IMR-90 (cell line): ENCODE measurements at regions not wholly inside any gene's neighbourhood (a gene's known extent, or its start where the extent isn't known, plus 50 kb on each side); places are given as distances from the start of the nearest gene placed in this dataset.
A peak's percentile ranks its signal among the peaks of the same experiment; 100 is the strongest.

Experiments
- ATAC-seq: fragments of 200-7000 bp; cut with Tn5 transposase; 2 replicates; pipeline ENCODE4 v1.9.1; 2020; ENCODE audit warnings: low read depth, mild to moderate bottlenecking, moderate library complexity
- BruUV-seq: library from RNA; stranded (reverse); fragments of 400-500 nt; replicated peaks from 2 replicates; lab custom pipeline; 2021; lab: Mats Ljungman, UMichigan
- CTCF ChIA-PET: fragments of 300-600 bp; formaldehyde crosslinking; extraction: SDS; loops from one replicate; lab custom pipeline; 2021; ENCODE audit warnings: antibody characterized with exemption; lab: Yijun Ruan, JAX
- POLR2A ChIA-PET: fragments of 300-600 bp; sonication (Branson Sonifier 250); formaldehyde crosslinking; loops from one replicate; lab custom pipeline; 2022; ENCODE audit warnings: antibody characterized with exemption; ENCODE audit not compliant: unreplicated experiment; lab: Charles Lee
- DNase-seq: peaks from one replicate; pipeline ENCODE4 v3.0.0; 2013
- H2AFZ ChIP-seq: replicated peaks from 2 replicates; pipeline ENCODE3; 2013; ENCODE audit warnings: low read length, mild to moderate bottlenecking; ENCODE audit not compliant: poor library complexity
- H2AK5ac ChIP-seq: 2 replicates; pipeline ENCODE4 v1.6.1; 2013; ENCODE audit warnings: low read depth, low read length, inconsistent platforms
- H2AK9ac ChIP-seq: replicated peaks from 2 replicates; pipeline ENCODE3; 2013; ENCODE audit warnings: mild to moderate bottlenecking, low read depth, low read length, moderate library complexity; ENCODE audit not compliant: poor library complexity
- H2BK120ac ChIP-seq: 2 replicates; pipeline ENCODE4 v1.6.1; 2013; ENCODE audit warnings: low read depth, low read length, inconsistent platforms
- H2BK15ac ChIP-seq: 3 replicates; pipeline ENCODE4 v1.6.1; 2013; ENCODE audit warnings: low read depth, low read length, inconsistent platforms
- H2BK20ac ChIP-seq: 2 replicates; pipeline ENCODE4 v1.6.1; 2013; ENCODE audit warnings: low read depth, mild to moderate bottlenecking, inconsistent platforms, low read length, moderate library complexity
- H2BK5ac ChIP-seq: 2 replicates; pipeline ENCODE4 v1.6.1; 2013; ENCODE audit warnings: mild to moderate bottlenecking, low read depth, low read length, inconsistent platforms; ENCODE audit not compliant: poor library complexity, severe bottlenecking
- H3K14ac ChIP-seq: replicated peaks from 2 replicates; pipeline ENCODE4 v1.6.1; 2013; ENCODE audit warnings: low read depth, low read length, inconsistent platforms
- H3K18ac ChIP-seq: 2 replicates; pipeline ENCODE4 v1.6.1; 2013; ENCODE audit warnings: low read depth, low read length, control low read depth
- H3K23ac ChIP-seq: 2 replicates; pipeline ENCODE4 v1.6.1; 2013; ENCODE audit warnings: low read depth, low read length, inconsistent platforms
- H3K27ac ChIP-seq: 2 replicates; pipeline ENCODE4 v1.5.1; 2013; ENCODE audit warnings: mild to moderate bottlenecking, control low read depth, low read length; ENCODE audit not compliant: insufficient read depth
- H3K27me3 ChIP-seq: 2 replicates; pipeline ENCODE4 v1.6.1; 2013; ENCODE audit warnings: low read length; ENCODE audit not compliant: control insufficient read depth, insufficient read depth
- H3K36me3 ChIP-seq: 2 replicates; pipeline ENCODE4 v1.6.1; 2013; ENCODE audit warnings: low read length, mixed read lengths; ENCODE audit not compliant: control insufficient read depth, insufficient read depth
- H3K4ac ChIP-seq: 2 replicates; pipeline ENCODE4 v1.6.1; 2013; ENCODE audit warnings: low read depth, low read length, inconsistent platforms
- H3K4me1 ChIP-seq: 2 replicates; pipeline ENCODE4 v1.6.1; 2013; ENCODE audit warnings: low read length, mixed read lengths; ENCODE audit not compliant: control insufficient read depth, insufficient read depth
- H3K4me2 ChIP-seq: 2 replicates; pipeline ENCODE4 v1.6.1; 2013; ENCODE audit warnings: low read depth, mild to moderate bottlenecking, control low read depth, low read length, moderate library complexity
- H3K4me3 ChIP-seq: 2 replicates; pipeline ENCODE4 v1.5.1; 2013; ENCODE audit warnings: low read depth, mild to moderate bottlenecking, control low read depth, low read length, moderate library complexity; ENCODE audit not compliant: insufficient read depth
- H3K56ac ChIP-seq: 2 replicates; pipeline ENCODE4 v1.6.1; 2013; ENCODE audit warnings: low read length, inconsistent platforms; ENCODE audit not compliant: insufficient read depth; ENCODE audit errors: extremely low read depth
- H3K79me1 ChIP-seq, 2 experiments: 2 replicates each; pipeline ENCODE4 v1.6.1; 2013; ENCODE audit warnings: low read length in 2 of 2, inconsistent platforms in 1 of 2, low read depth in 1 of 2
- H3K9ac ChIP-seq: 2 replicates; pipeline ENCODE4 v1.6.1; 2013; ENCODE audit warnings: low read depth, low read length, control low read depth
- H3K9me1 ChIP-seq: 2 replicates; pipeline ENCODE4 v1.6.1; 2013; ENCODE audit warnings: low read length, inconsistent platforms; ENCODE audit not compliant: insufficient read depth
- H3K9me3 ChIP-seq: 2 replicates; pipeline ENCODE4 v1.6.1; 2013; ENCODE audit warnings: low read length; ENCODE audit not compliant: control insufficient read depth, insufficient read depth
- H4K20me1 ChIP-seq: 2 replicates; pipeline ENCODE4 v1.6.1; 2013; ENCODE audit warnings: low read length, inconsistent platforms; ENCODE audit not compliant: insufficient read depth
- H4K5ac ChIP-seq: 2 replicates; pipeline ENCODE4 v1.6.1; 2013; ENCODE audit warnings: mild to moderate bottlenecking, low read depth, low read length, control low read depth
- H4K8ac ChIP-seq, 2 experiments: 2 replicates each; pipeline ENCODE4 v1.6.1; 2013; ENCODE audit warnings: low read depth in 2 of 2, low read length in 2 of 2, control low read depth in 1 of 2, inconsistent platforms in 1 of 2
- H4K91ac ChIP-seq: 2 replicates; pipeline ENCODE4 v1.6.1; 2013; ENCODE audit warnings: low read depth, low read length, inconsistent platforms; ENCODE audit not compliant: insufficient read depth
- CEBPB ChIP-seq: IDR thresholded peaks from 2 replicates; pipeline ENCODE4 v1.6.1; 2012; ENCODE audit warnings: low read depth, low read length, improper control_type of control experiment
- CHD1 ChIP-seq: IDR thresholded peaks from 2 replicates; pipeline ENCODE4 v1.6.1; 2012; ENCODE audit warnings: low read depth, low read length, improper control_type of control experiment
- CTCF ChIP-seq: conservative IDR thresholded peaks from 2 replicates; pipeline ENCODE4 v1.5.1; 2012; ENCODE audit warnings: mild to moderate bottlenecking, low read depth, low read length, improper control_type of control experiment
- MAFK ChIP-seq: IDR thresholded peaks from 2 replicates; pipeline ENCODE4 v1.6.1; 2012; ENCODE audit warnings: low read depth, low read length, improper control_type of control experiment
- MAZ ChIP-seq: IDR thresholded peaks from 2 replicates; pipeline ENCODE4 v1.6.1; 2012; ENCODE audit warnings: low read depth, mild to moderate bottlenecking, low read length, improper control_type of control experiment, moderate library complexity, borderline replicate concordance
- NFE2L2 ChIP-seq: fragments of 150-350 bp; IDR thresholded peaks from 2 replicates; pipeline ENCODE4 v1.6.1; 2016; ENCODE audit warnings: low read depth, mild to moderate bottlenecking, low read length
- POLR2A ChIP-seq: IDR thresholded peaks from 2 replicates; pipeline ENCODE4 v1.6.1; 2012; ENCODE audit warnings: mild to moderate bottlenecking, low read depth, low read length
- SMC3 ChIP-seq: fragments of 150-350 bp; IDR thresholded peaks from 2 replicates; pipeline ENCODE4 v1.6.1; 2016; ENCODE audit warnings: low read depth, mild to moderate bottlenecking, antibody characterized with exemption, low read length, moderate library complexity
- WGBS, 2 experiments: methylation state at CpG; one replicate each; pipeline versions ENCODE4 v1.1.5 to v1.1.7; 2013; ENCODE audit warnings: missing lambda C conversion rate in 2 of 2; ENCODE audit not compliant: insufficient read length in 1 of 2; ENCODE audit errors: extremely low coverage in 2 of 2; 5-methylcytosine and 5-hydroxymethylcytosine counted together
- dilution Hi-C: fragments of 300-500 bp; cut with HindIII; formaldehyde crosslinking; loops from one replicate; pipeline ENCODE4 v1.14.3; 2018; ENCODE audit warnings: low sequenced_read_pairs; ENCODE audit not compliant: unreplicated experiment
- in situ Hi-C: fragments of 300-500 bp; cut with MboI; formaldehyde crosslinking; loops from 3 replicates; pipeline ENCODE4 v1.14.3; 2019; ENCODE audit warnings: low sequenced_read_pairs, inconsistent platforms, mixed read lengths
- intact Hi-C: fragments of 100-400 bp; cut with micrococcal nuclease; formaldehyde crosslinking; loops from 2 replicates; pipeline ENCODE4 v1.10.0; 2022

GRCh38 chr10:57983281-57983791 lies 284.4 kb downstream of the IPMK start:
- Histone ChIP-seq H4K5ac (no peak overlapping the region), H2AK9ac (no peak overlapping the region), H3K14ac (no peak overlapping the region), H4K91ac (no peak overlapping the region), H3K9me3 (no peaks in the 10 kb centered on the region), H3K23ac (no peak overlapping the region), H3K36me3 (no peaks in the 10 kb centered on the region), H3K18ac (no peak overlapping the region), H3K56ac (0 out of 2 replicates have a peak overlapping the region, but pooled peaks have one; percentile 4), H3K9me1 (no peaks in the 10 kb centered on the region), H2BK120ac (no peak overlapping the region), H3K27me3 (no peaks in the 10 kb centered on the region), H3K4ac (no peak overlapping the region), H3K4me2 (no peak overlapping the region), H2BK5ac (no peak overlapping the region), H3K9ac (no peak overlapping the region), H4K20me1 (no peaks in the 10 kb centered on the region), H3K4me1 (no peaks in the 10 kb centered on the region), H2BK20ac (no peak overlapping the region), H2BK15ac (no peak overlapping the region), H2AFZ (no peak overlapping the region), H4K8ac (no peak overlapping the region), H3K27ac (no peak overlapping the region), H3K79me1 (no peaks in the 10 kb centered on the region), H3K4me3 (no peak overlapping the region), H2AK5ac (no peak overlapping the region)
- ATAC-seq, result no peak
- intact Hi-C loops (no loop called here), in situ Hi-C loops (no loop called here), dilution Hi-C loops (no loop called here)
- peak; percentile 30 for DNase-seq
- TF ChIP-seq CHD1, result no peak
- no peak for TF ChIP-seq SMC3
- no peak for TF ChIP-seq MAFK
- TF ChIP-seq MAZ, result no peak
- TF ChIP-seq CEBPB, result no peak
- no peak for TF ChIP-seq POLR2A
- TF ChIP-seq CTCF, result no peak
- no peak for TF ChIP-seq NFE2L2
- no CpG with 5 or more reads among the region's 3 CpGs for WGBS, 2 experiments
- ChIA-PET CTCF (interaction anchor here (0.6 kb wide), 1 partner anchor 11 kb away, joined by 4 read pairs; no protein-coding TSS in a partner anchor), POLR2A (no interaction called here)
- BruUV-seq, result no TSS peak
